ENCODE measurements at regions not wholly inside any gene's neighbourhood (a gene's known extent, or its start where the extent isn't known, plus 50 kb on each side); places are given as distances from the start of the nearest gene placed in this dataset.
"Not testable (repeated sequence)": the region's sequence is repeated elsewhere in the genome, so short reads cannot be mapped to it uniquely, and the experiment has no call there.

DNA sequence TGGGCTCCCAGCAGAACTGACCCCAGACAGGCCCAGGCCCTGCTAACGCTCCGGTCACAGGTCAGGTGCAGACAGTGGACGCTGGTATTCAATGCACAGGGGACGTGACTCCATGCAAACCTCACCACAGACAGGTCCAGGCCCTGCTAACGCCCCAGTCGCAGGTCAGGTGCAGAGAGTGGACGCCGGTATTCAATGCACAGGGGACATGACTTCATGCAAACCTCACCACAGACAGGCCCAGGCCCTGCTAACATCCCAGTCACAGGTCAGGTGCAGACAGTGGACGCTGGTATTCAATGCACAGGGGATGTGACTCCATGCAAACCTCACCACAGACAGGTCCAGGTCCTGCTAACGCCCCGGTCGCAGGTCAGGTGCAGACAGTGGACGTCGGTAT is 98.5 kb downstream of the SHOX start:
- H3K4me1 Mint-ChIP-seq; H3K4me3 Mint-ChIP-seq; H3K27ac Mint-ChIP-seq; H3K27me3 Mint-ChIP-seq; ATAC-seq (replicated peaks); H3K9me3 Mint-ChIP-seq; H3K36me3 Mint-ChIP-seq (ENCODE audit: low read depth): not testable (repeated sequence)

- not testable (repeated sequence) for H3K27me3 Mint-ChIP-seq; ATAC-seq (replicated peaks); H3K4me1 Mint-ChIP-seq; H3K36me3 Mint-ChIP-seq (ENCODE audit: low read depth); H3K9me3 Mint-ChIP-seq; H3K27ac Mint-ChIP-seq; H3K4me3 Mint-ChIP-seq
Observed at GRCh38 chrX:728639-729038, 98.0 kb downstream of the SHOX start.

GRCh38 chrX:727738-728621 is 97.4 kb downstream of the SHOX start:
- H3K36me3 Mint-ChIP-seq (ENCODE audit: low read depth): no peaks in the 10 kb centered on the region
- no peaks in the 10 kb centered on the region for H3K9me3 Mint-ChIP-seq
- peak; percentile 3 for ATAC-seq (replicated peaks)

DNA sequence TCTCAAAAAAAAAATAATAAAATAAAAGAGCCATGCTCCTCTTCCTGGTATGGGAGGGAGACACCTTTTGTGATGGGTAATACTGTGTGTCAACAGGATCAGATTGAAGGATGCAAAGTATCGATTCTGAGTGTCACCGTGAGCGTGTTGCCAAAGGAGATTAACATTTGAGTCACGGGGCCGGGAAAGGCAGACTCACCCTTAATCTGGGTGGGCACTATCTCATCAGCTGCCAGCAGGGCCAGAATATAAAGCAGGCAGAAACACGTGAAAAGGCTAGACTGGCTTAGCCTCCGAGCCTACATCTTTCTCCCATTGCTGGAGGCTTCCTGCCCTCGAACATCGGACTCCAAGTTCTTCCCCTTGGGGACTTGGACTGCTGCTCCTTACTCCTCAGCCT is 95.4 kb downstream of the SHOX start:
- no peaks in the 10 kb centered on the region for H3K36me3 Mint-ChIP-seq (ENCODE audit: low read depth)
- no peaks in the 10 kb centered on the region for H3K9me3 Mint-ChIP-seq
- H3K4me3 Mint-ChIP-seq: no peak overlapping the region
- ATAC-seq (replicated peaks): peak; percentile 21
- H3K27me3 Mint-ChIP-seq: no peaks in the 10 kb centered on the region
- H3K4me1 Mint-ChIP-seq: peaks cover 3% of the 10 kb centered on the region
- no peak overlapping the region for H3K27ac Mint-ChIP-seq

More at GRCh38 chrX:727738-728621, 97.4 kb downstream of the SHOX start:
- no peak overlapping the region for H3K4me3 Mint-ChIP-seq
- no peaks in the 10 kb centered on the region for H3K27me3 Mint-ChIP-seq
- no peak overlapping the region for H3K27ac Mint-ChIP-seq
- H3K4me1 Mint-ChIP-seq: peaks cover 3% of the 10 kb centered on the region

GRCh38 chrX:724256-724655 is 93.7 kb downstream of the SHOX start:
- H3K4me3 Mint-ChIP-seq: no peak overlapping the region
- no peaks in the 10 kb centered on the region for H3K27me3 Mint-ChIP-seq
- peak overlapping the region; percentile 67 for H3K27ac Mint-ChIP-seq
- H3K36me3 Mint-ChIP-seq (ENCODE audit: low read depth): no peaks in the 10 kb centered on the region
- H3K9me3 Mint-ChIP-seq: no peaks in the 10 kb centered on the region
- peak; percentile 45 for ATAC-seq (replicated peaks)
- H3K4me1 Mint-ChIP-seq: peaks cover 3% of the 10 kb centered on the region

GRCh38 chrX:723781-724180 is 93.2 kb downstream of the SHOX start:
- H3K36me3 Mint-ChIP-seq (ENCODE audit: low read depth): no peaks in the 10 kb centered on the region
- H3K27me3 Mint-ChIP-seq: no peaks in the 10 kb centered on the region
- H3K4me3 Mint-ChIP-seq: no peak overlapping the region
- H3K9me3 Mint-ChIP-seq: no peaks in the 10 kb centered on the region
- H3K27ac Mint-ChIP-seq: no peak overlapping the region
- peaks cover 3% of the 10 kb centered on the region for H3K4me1 Mint-ChIP-seq
- peak; percentile 43 for ATAC-seq (replicated peaks)

DNA sequence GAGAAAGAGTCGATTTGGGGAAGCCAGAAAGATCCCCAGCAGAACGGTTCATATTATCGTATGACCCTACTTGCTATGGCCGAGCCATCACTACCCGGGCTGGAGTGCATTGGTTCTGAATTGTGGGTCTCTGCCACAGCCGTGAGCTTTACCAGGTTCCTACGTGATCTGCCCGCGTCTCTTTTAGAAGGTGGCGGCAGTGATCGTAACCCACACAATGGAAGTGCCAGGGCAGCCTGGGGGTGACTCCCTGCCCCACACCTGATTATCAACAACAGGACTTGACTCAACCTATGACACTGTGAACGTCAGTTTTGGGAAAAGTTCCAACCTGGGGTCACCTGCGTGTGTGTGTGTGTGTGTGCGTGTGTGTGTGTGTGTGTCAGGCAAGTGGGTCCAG is 90.8 kb downstream of the SHOX start:
- Mint-ChIP-seq H3K4me1 (peaks cover 3% of the 10 kb centered on the region), H3K4me3 (no peak overlapping the region), H3K36me3 (ENCODE audit: low read depth) (no peaks in the 10 kb centered on the region), H3K27me3 (no peaks in the 10 kb centered on the region), H3K27ac (no peak overlapping the region), H3K9me3 (peaks cover 8% of the 10 kb centered on the region)
- ATAC-seq (replicated peaks): no peak

DNA sequence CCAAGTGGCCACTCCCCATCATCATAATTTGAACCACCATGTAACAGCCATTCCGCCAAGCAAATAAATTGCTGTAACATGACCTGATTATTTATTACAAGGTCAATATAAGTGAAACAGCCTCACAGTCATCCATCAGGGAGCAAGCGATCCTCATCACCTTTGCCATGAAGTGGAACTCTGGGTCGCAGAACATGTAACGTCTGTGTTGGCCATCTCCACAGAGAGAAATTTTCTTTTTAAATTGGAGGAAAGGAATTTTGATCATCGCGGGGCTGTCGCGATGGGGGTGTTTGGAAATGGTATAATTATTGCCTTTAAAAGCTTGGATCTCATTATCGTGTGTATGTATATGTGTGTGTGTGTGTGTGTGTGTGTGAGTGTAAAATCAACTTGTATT is 90.2 kb downstream of the SHOX start:
- Mint-ChIP-seq H3K4me3 (no peak overlapping the region), H3K4me1 (peaks cover 3% of the 10 kb centered on the region), H3K36me3 (ENCODE audit: low read depth) (no peaks in the 10 kb centered on the region), H3K27me3 (no peaks in the 10 kb centered on the region), H3K9me3 (peaks cover 9% of the 10 kb centered on the region), H3K27ac (no peak overlapping the region)
- no peak for ATAC-seq (replicated peaks)

DNA sequence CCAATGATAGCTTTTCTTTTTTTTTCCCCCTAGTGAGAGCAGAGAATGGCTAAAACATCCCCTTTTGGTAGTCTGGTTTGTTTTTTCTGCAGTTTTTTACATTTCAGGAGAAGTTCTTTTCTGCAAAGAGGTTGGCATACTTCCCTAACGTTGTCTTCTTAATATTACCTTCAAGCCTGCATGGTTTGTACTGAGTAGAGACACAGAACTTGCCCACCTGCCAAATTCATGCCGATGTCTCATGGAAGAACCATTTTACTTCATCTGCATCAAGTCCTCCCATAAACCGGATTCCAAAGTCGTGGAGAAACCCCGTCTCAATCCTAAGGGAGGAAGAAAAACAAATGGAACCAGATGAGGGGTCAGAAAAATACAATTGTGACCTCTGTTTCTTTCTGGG is 89.7 kb downstream of the SHOX start:
- Mint-ChIP-seq H3K27ac (no peak overlapping the region), H3K27me3 (no peaks in the 10 kb centered on the region), H3K9me3 (peaks cover 9% of the 10 kb centered on the region), H3K36me3 (ENCODE audit: low read depth) (no peaks in the 10 kb centered on the region), H3K4me1 (peaks cover 3% of the 10 kb centered on the region), H3K4me3 (no peak overlapping the region)
- ATAC-seq (replicated peaks): no peak

GRCh38 chrX:716136-716535 is 85.5 kb downstream of the SHOX start:
- no peak overlapping the region for H3K27ac Mint-ChIP-seq
- no peak for ATAC-seq (replicated peaks)
- peaks cover 17% of the 10 kb centered on the region for H3K9me3 Mint-ChIP-seq
- no peaks in the 10 kb centered on the region for H3K27me3 Mint-ChIP-seq
- H3K4me1 Mint-ChIP-seq: no peaks in the 10 kb centered on the region
- H3K36me3 Mint-ChIP-seq (ENCODE audit: low read depth): no peaks in the 10 kb centered on the region
- H3K4me3 Mint-ChIP-seq: no peak overlapping the region

DNA sequence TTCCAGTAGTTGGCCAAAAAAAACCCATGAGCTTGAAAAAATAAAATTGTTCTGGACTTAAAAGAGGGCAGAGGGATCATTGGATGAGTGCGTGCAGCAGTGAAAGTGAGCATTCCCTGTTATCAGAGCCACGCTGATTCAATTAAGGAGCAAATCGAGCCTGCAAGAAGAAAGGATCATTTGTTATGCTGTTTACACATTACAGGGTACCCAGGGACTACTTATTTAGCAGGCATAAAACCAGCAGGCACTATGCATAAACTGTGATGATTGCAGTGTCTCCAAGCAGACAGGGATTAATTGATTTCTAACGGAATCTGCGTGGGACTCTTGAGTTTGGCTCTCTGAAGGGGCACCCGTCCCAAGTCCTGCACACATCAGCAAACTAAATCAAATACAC is 83.5 kb downstream of the SHOX start:
- Mint-ChIP-seq H3K27me3 (no peaks in the 10 kb centered on the region), H3K9me3 (peaks cover 17% of the 10 kb centered on the region), H3K27ac (no peak overlapping the region), H3K4me3 (no peak overlapping the region), H3K36me3 (ENCODE audit: low read depth) (no peaks in the 10 kb centered on the region), H3K4me1 (no peaks in the 10 kb centered on the region)
- no peak for ATAC-seq (replicated peaks)
